SK-N-SH treated with all-trans-retinoic acid at 6 μM for 48 hours (cell line): ENCODE measurements at regions not wholly inside any gene's neighbourhood (a gene's known extent, or its start where the extent isn't known, plus 50 kb on each side); places are given as distances from the start of the nearest gene placed in this dataset.

Source experiments
- ATAC-seq: fragments of 200-7000 bp; cut with Tn5 transposase; 3 replicates; pipeline ENCODE4 v1.9.1; 2020; ENCODE audit warnings: mild to moderate bottlenecking, moderate library complexity
- ARNTL ChIP-seq: fragments of 450-650 bp; formaldehyde crosslinking; IDR thresholded peaks from 2 replicates; pipeline ENCODE4 v1.5.0; 2020; ENCODE audit warnings: low read depth, mild to moderate bottlenecking, moderate library complexity, borderline replicate concordance
- CSDC2 ChIP-seq: fragments of 250-450 bp; sonication (Bioruptor Pico); IDR thresholded peaks from 2 replicates; pipeline ENCODE4 v1.5.0; 2020; ENCODE audit warnings: mild to moderate bottlenecking, moderate library complexity
- GLIS3 ChIP-seq: fragments of 250-450 bp; sonication (Bioruptor Pico); IDR thresholded peaks from 2 replicates; pipeline ENCODE4 v1.5.0; 2020; ENCODE audit warnings: mild to moderate bottlenecking, moderate library complexity
- ISL1 ChIP-seq: fragments of 250-450 bp; sonication (Bioruptor Pico); IDR thresholded peaks from 2 replicates; pipeline ENCODE4 v2.1.2; 2022; ENCODE audit warnings: mild to moderate bottlenecking, moderate library complexity
- OSR1 ChIP-seq: fragments of 250-450 bp; sonication (Bioruptor Pico); IDR thresholded peaks from 2 replicates; pipeline ENCODE4 v1.8.0; 2022; ENCODE audit warnings: moderate library complexity, mild to moderate bottlenecking, inconsistent platforms
- PPARA ChIP-seq: fragments of 250-450 bp; sonication (Bioruptor Pico); IDR thresholded peaks from 2 replicates; pipeline ENCODE4 v1.5.0; 2020; ENCODE audit warnings: mild to moderate bottlenecking, borderline replicate concordance
- RARB ChIP-seq: fragments of 250-450 bp; sonication (Bioruptor Pico); IDR thresholded peaks from 2 replicates; pipeline ENCODE4 v1.8.0; 2021; ENCODE audit warnings: mild to moderate bottlenecking, moderate library complexity
- SNAI2 ChIP-seq: fragments of 250-450 bp; sonication (Bioruptor Pico); IDR thresholded peaks from 2 replicates; pipeline ENCODE4 v1.5.0; 2020; ENCODE audit warnings: mild to moderate bottlenecking, moderate library complexity
- TCF4 ChIP-seq: fragments of 250-450 bp; sonication (Bioruptor Pico); IDR thresholded peaks from 2 replicates; pipeline ENCODE4 v1.8.0; 2021; ENCODE audit warnings: mild to moderate bottlenecking, moderate library complexity, borderline replicate concordance
- TOX ChIP-seq: fragments of 250-450 bp; sonication (Bioruptor Pico); IDR thresholded peaks from 2 replicates; pipeline ENCODE4 v1.8.0; 2021; ENCODE audit warnings: mild to moderate bottlenecking, moderate library complexity, borderline replicate concordance
- TSHZ2 ChIP-seq: fragments of 250-450 bp; sonication (Bioruptor Pico); IDR thresholded peaks from 2 replicates; pipeline ENCODE4 v1.5.0; 2020; ENCODE audit warnings: mild to moderate bottlenecking, moderate library complexity
- ZC3H10 ChIP-seq: fragments of 250-450 bp; sonication (Bioruptor Pico); IDR thresholded peaks from 2 replicates; pipeline ENCODE4 v1.5.1; 2021; ENCODE audit warnings: mild to moderate bottlenecking, moderate library complexity
- ZFP3 ChIP-seq: fragments of 250-450 bp; sonication (Bioruptor Pico); IDR thresholded peaks from 2 replicates; pipeline ENCODE4 v1.5.0; 2020; ENCODE audit warnings: mild to moderate bottlenecking, moderate library complexity
- ZFP30 ChIP-seq: fragments of 450-650 bp; formaldehyde crosslinking; IDR thresholded peaks from 2 replicates; pipeline ENCODE4 v1.5.0; 2022; ENCODE audit warnings: mild to moderate bottlenecking, moderate library complexity
- ZNF565 ChIP-seq: fragments of 450-650 bp; formaldehyde crosslinking; conservative IDR thresholded peaks from 2 replicates; pipeline ENCODE4 v1.5.0; 2020; ENCODE audit warnings: low read depth, mild to moderate bottlenecking, moderate library complexity
- ZNF70 ChIP-seq: fragments of 450-650 bp; formaldehyde crosslinking; IDR thresholded peaks from 2 replicates; pipeline ENCODE4 v1.5.0; 2020; ENCODE audit warnings: mild to moderate bottlenecking, moderate library complexity
- ZNF8 ChIP-seq: fragments of 450-650 bp; formaldehyde crosslinking; IDR thresholded peaks from 2 replicates; pipeline ENCODE4 v1.5.0; 2020; ENCODE audit warnings: mild to moderate bottlenecking, moderate library complexity
- TF ChIP-seq, protein P1 (sequence below): fragments of 250-450 bp; sonication (Bioruptor Pico); IDR thresholded peaks from 2 replicates; pipeline ENCODE4 v1.5.1; 2020; ENCODE audit warnings: low read depth, mild to moderate bottlenecking, moderate library complexity
- TF ChIP-seq, protein P2 (sequence below): fragments of 250-450 bp; sonication (Bioruptor Pico); IDR thresholded peaks from 2 replicates; pipeline ENCODE4 v1.8.0; 2021; ENCODE audit warnings: low read depth, mild to moderate bottlenecking, moderate library complexity, borderline replicate concordance

DNA sequence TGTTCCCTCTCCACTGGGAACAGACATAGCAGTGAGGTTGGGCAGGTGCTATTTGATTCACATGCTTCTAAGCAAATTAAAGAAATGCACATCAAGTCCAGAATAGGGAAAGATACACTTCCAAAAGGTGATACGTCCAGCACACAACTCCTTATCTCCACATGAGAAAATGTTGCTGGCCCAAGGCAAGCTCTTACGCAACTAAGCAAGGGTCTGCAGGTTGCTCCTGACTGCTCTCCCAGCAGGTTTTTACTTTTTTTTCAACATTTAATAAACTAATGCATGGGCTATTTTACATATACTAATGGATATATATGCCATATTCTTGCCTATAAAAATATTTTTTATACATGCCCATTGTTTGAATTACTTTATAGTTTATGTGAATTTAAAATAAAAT lies 818.5 kb upstream of the ROBO1 start:
- no peak for ATAC-seq
- no peak for TF ChIP-seq ZNF70 (CRISPR knock-in tag)
- no peak for TF ChIP-seq TCF4 (CRISPR knock-in tag)
- no peak for TF ChIP-seq ZNF565 (CRISPR knock-in tag)
- no peak for TF ChIP-seq SNAI2

- no peak for ATAC-seq
- TF ChIP-seq RARB (CRISPR knock-in tag) (no peak), ZFP30 (CRISPR knock-in tag) (no peak), TOX (CRISPR knock-in tag) (no peak), ISL1 (no peak), ZFP3 (no peak), SNAI2 (no peak), OSR1 (CRISPR knock-in tag) (no peak), CSDC2 (CRISPR knock-in tag) (no peak)
- TF ChIP-seq, protein P1, sequence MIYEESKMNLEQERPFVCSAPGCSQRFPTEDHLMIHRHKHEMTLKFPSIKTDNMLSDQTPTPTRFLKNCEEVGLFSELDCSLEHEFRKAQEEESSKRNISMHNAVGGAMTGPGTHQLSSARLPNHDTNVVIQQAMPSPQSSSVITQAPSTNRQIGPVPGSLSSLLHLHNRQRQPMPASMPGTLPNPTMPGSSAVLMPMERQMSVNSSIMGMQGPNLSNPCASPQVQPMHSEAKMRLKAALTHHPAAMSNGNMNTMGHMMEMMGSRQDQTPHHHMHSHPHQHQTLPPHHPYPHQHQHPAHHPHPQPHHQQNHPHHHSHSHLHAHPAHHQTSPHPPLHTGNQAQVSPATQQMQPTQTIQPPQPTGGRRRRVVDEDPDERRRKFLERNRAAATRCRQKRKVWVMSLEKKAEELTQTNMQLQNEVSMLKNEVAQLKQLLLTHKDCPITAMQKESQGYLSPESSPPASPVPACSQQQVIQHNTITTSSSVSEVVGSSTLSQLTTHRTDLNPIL (CRISPR knock-in tag) = no peak
Measured at GRCh38 chr3:80580146-80580545, 812.3 kb upstream of the ROBO1 start.

DNA sequence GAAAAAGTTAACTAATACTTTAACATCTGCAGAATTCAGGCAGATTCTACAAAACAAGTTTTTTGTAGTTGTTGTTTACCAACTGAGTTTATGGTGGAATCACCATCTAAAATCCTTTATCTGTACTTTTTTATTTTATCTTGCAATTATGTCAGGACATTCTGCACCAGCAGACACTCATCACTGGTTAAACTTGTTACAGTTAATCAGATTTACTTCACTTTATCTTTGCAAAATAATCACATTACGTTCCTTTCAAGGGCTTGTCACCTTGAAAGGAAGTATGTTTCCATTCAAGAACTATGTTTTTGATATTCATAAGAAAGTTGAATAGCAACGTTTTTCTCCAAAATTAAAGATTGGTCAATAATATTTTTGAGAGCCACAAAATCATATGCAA lies 796.6 kb upstream of the ROBO1 start:
- ATAC-seq = no peak
- peak; percentile 53; the same call in 1 of the 2 replicates for TF ChIP-seq TCF4 (CRISPR knock-in tag)
- no peak for TF ChIP-seq TOX (CRISPR knock-in tag)

DNA sequence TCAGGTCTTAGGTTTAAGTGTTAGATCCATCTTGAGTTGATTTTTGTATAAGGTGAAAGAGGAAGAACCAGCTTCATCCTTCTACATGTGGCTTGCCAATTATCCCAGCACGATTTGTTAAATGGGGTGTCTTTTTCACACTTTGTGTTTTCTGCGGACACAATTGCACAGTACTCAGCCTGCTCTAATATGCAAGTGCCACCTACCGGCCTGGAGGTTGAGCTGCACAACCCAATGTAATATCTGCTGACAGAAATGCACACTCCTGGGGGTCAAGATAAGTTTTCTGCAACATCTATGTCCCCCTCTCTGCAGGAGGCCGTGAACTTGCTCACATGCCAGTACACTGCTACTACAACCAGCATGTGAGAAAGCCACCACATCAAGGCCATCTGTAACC lies 791.9 kb upstream of the ROBO1 start:
- TF ChIP-seq GLIS3 = no peak
- TF ChIP-seq ZNF70 (CRISPR knock-in tag) = no peak
- no peak for TF ChIP-seq TSHZ2 (CRISPR knock-in tag)
- TF ChIP-seq ZNF565 (CRISPR knock-in tag) = no peak
- TF ChIP-seq CSDC2 (CRISPR knock-in tag) = no peak
- no peak for TF ChIP-seq RARB (CRISPR knock-in tag)
- TF ChIP-seq, protein P2, sequence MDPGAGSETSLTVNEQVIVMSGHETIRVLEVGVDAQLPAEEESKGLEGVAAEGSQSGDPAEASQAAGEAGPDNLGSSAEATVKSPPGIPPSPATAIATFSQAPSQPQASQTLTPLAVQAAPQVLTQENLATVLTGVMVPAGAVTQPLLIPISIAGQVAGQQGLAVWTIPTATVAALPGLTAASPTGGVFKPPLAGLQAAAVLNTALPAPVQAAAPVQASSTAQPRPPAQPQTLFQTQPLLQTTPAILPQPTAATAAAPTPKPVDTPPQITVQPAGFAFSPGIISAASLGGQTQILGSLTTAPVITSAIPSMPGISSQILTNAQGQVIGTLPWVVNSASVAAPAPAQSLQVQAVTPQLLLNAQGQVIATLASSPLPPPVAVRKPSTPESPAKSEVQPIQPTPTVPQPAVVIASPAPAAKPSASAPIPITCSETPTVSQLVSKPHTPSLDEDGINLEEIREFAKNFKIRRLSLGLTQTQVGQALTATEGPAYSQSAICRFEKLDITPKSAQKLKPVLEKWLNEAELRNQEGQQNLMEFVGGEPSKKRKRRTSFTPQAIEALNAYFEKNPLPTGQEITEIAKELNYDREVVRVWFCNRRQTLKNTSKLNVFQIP (CRISPR knock-in tag) = no peak
- TF ChIP-seq PPARA = no peak
- TF ChIP-seq ZC3H10 (CRISPR knock-in tag) = no peak
- peak; percentile 60; the same call in 2 of the 3 replicates for ATAC-seq

DNA sequence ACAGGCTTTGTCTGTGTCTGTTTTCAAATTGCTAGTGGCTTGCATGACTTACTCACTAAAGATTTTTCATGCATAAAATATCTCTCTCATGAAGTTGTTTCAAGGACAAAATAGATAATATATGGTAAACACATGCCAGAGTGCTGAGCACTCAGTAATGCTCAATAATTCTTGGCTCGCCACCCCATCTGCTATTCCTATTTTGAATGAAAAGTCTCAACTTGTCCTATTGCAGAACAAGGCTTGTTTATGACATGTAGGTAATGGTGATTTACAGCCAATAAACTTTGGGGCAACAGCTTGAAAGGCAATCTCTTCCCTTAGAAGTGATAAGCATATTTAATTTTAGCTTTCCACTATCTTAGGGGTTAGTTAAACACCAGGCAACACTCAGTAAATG lies 789.0 kb upstream of the ROBO1 start:
- ATAC-seq = no peak
- TF ChIP-seq ISL1 (peak; percentile 38; the same call in 1 of the 2 replicates), OSR1 (CRISPR knock-in tag) (no peak)

DNA sequence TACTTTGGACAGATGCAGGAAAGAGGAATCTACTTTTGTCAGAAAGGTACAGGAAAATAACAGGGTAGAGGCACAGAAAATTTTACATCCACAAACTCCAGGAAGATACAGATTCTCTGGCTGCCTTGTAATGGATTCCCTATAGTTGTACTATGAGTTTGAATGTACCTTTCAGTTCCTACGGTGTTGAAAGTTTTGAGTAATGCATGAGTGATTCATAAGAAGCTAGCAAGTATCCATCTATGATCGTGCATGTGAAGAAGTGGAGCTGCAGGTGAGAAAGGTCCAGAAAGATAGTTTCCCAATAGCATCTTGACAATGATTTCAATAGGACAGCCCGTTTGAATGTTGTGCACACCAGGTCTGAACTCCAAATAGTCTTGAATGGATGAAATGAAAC lies 786.5 kb upstream of the ROBO1 start:
- ATAC-seq = no peak
- TF ChIP-seq ARNTL (CRISPR knock-in tag) (no peak), TCF4 (CRISPR knock-in tag) (no peak), PPARA (no peak), TOX (CRISPR knock-in tag) (no peak), ZNF565 (CRISPR knock-in tag) (no peak), ISL1 (no peak), TSHZ2 (CRISPR knock-in tag) (no peak), GLIS3 (no peak), ZNF8 (CRISPR knock-in tag) (no peak)
- TF ChIP-seq, protein P1 (CRISPR knock-in tag) = no peak
- TF ChIP-seq, all 23 proteins: peak for 0
